Thyroid gland (tissue), 4 donors: ENCODE measurements at regions not wholly inside any gene's neighbourhood (a gene's known extent, or its start where the extent isn't known, plus 50 kb on each side); places are given as distances from the start of the nearest gene placed in this dataset.

Experiments
- DNase-seq, 2 donors: peaks; one replicate each; pipeline ENCODE4 v3.0.0-alpha.2; 2019
- H3K27ac ChIP-seq, 3 donors: fragments of 200-600 bp; sonication (generic); 1 replicate in 2 of 3; 2 replicates in 1 of 3; pipeline ENCODE4 v1.5.1; 2016 to 2019; ENCODE audit warnings: mild to moderate bottlenecking in 1 of 3, moderate library complexity in 1 of 3
- H3K27me3 ChIP-seq: fragments of 200-600 bp; sonication (generic); one replicate; pipeline ENCODE4 v1.5.1; 2019
- H3K36me3 ChIP-seq, 2 donors: fragments of 200-600 bp; sonication (generic); one replicate each; pipeline ENCODE4 v1.5.1; 2016 to 2019
- H3K4me1 ChIP-seq, 2 donors: fragments of 200-600 bp; sonication (generic); one replicate each; pipeline ENCODE4 v1.5.1; 2017 to 2019
- H3K4me3 ChIP-seq, 3 donors: fragments of 200-600 bp; sonication (generic); replicated peaks in 1 of 3; 1 replicate in 2 of 3; 2 replicates in 1 of 3; pipeline ENCODE4 v1.5.1; 2016; ENCODE audit warnings: mild to moderate bottlenecking in 1 of 3
- H3K9me3 ChIP-seq: fragments of 200-600 bp; sonication (generic); one replicate; pipeline ENCODE4 v1.5.1; 2017
- POLR2A ChIP-seq, 2 donors: fragments of 450-650 bp; IDR thresholded peaks; one replicate each; pipeline ENCODE4 v1.6.1; 2017; ENCODE audit warnings: antibody characterized with exemption in 2 of 2, mild to moderate bottlenecking in 2 of 2, moderate library complexity in 1 of 2
- WGBS, 2 donors: methylation state at CpG; one replicate each; pipeline ENCODE4 v1.1.5; 2017; 5-methylcytosine and 5-hydroxymethylcytosine counted together
- intact Hi-C: fragments of 100-400 bp; cut with DNase I; formaldehyde crosslinking; loops from one replicate; pipeline ENCODE4 v1.15.1; 2023
- TF ChIP-seq, protein P1 (sequence below), 6 experiments: fragments of 200-600 bp in 3 of 6; fragments of 450-650 bp in 3 of 6; sonication (generic) in 3 of 6; IDR thresholded peaks; one replicate each; pipeline ENCODE4 v1.5.1; 2016 to 2019; ENCODE audit warnings: antibody characterized with exemption in 6 of 6, mild to moderate bottlenecking in 2 of 6, inconsistent platforms in 1 of 6, moderate library complexity in 1 of 6

DNA sequence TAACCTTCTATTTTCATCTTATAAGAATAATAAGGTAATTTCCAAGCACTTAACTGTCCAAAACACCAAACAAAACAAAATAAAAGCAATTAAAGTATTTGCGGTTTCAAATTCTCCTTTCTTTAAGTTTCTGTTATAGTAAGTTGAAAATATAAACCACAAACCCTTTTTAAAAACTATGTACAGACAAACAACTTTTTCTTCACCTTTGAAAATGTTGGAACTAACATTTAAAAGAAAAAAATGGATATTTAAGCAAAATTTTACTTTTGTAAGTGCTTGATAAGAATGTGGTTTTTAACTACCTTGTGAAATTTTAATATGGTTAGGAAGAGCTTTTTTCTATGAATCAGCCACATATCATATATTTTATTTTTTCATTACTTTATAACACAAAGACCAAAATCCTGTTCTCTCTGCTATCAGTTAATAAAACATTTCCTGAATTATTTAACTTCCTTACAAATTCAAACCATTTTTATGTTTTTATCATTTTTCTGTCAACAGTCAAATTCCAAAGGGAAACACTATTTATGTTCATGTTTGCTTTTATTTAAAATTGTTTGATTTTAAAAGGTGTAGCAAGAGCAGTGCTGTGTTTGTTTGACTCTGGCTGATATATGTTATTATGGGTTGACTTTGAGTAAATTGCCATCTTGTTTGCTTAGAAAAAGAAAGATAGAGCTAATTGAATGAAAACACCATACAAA, 554.1 kb upstream of the KLHL1 start:
- H3K36me3 ChIP-seq, result no peaks in the 10 kb centered on the region
- H3K27me3 ChIP-seq, result no peaks in the 10 kb centered on the region
- intact Hi-C loops, result no loop called here
- TF ChIP-seq, protein P1, sequence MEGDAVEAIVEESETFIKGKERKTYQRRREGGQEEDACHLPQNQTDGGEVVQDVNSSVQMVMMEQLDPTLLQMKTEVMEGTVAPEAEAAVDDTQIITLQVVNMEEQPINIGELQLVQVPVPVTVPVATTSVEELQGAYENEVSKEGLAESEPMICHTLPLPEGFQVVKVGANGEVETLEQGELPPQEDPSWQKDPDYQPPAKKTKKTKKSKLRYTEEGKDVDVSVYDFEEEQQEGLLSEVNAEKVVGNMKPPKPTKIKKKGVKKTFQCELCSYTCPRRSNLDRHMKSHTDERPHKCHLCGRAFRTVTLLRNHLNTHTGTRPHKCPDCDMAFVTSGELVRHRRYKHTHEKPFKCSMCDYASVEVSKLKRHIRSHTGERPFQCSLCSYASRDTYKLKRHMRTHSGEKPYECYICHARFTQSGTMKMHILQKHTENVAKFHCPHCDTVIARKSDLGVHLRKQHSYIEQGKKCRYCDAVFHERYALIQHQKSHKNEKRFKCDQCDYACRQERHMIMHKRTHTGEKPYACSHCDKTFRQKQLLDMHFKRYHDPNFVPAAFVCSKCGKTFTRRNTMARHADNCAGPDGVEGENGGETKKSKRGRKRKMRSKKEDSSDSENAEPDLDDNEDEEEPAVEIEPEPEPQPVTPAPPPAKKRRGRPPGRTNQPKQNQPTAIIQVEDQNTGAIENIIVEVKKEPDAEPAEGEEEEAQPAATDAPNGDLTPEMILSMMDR (IDR thresholded peaks at IDR 0.05), result no peak
- no peak for TF ChIP-seq POLR2A (IDR thresholded peaks at IDR 0.05)
- no peak overlapping the region for H3K27ac ChIP-seq
- no peaks in the 10 kb centered on the region for H3K9me3 ChIP-seq
- no peak overlapping the region for H3K4me3 ChIP-seq
- WGBS, 2 donors, result 81 to 83% methylated on average over 1 of the region's 1 CpG
- no peak for DNase-seq
- no peaks in the 10 kb centered on the region for H3K4me1 ChIP-seq

DNA sequence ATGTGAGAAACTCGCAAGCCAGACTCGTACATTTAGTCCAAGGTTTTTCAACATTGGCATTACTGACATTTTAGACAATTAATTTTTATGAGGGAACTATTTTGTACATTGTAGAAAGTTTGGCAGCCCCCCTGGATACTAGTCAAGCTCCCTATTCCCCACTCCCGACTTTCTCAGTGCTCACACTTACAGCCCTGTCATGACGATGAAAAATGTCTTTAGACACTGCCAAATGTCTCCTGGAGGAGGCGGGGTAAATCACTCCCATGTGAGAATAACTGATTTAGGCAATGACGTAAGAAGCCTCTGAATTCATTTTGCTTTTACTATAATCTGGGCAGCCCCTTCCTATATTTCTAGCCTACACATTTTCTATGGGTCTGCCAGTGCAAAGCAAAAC, 535.8 kb upstream of the KLHL1 start:
- Histone ChIP-seq H3K36me3 (no peaks in the 10 kb centered on the region), H3K9me3 (no peaks in the 10 kb centered on the region), H3K27me3 (no peaks in the 10 kb centered on the region), H3K4me1 (no peaks in the 10 kb centered on the region), H3K4me3 (no peak overlapping the region), H3K27ac (no peak overlapping the region)
- intact Hi-C loops, result no loop called here
- WGBS, 2 donors, result 77 to 83% methylated on average over 6 of the region's 6 CpGs
- TF ChIP-seq, protein P1 (IDR thresholded peaks at IDR 0.05), result no peak
- TF ChIP-seq POLR2A (IDR thresholded peaks at IDR 0.05), result no peak
- no peak for DNase-seq

DNA sequence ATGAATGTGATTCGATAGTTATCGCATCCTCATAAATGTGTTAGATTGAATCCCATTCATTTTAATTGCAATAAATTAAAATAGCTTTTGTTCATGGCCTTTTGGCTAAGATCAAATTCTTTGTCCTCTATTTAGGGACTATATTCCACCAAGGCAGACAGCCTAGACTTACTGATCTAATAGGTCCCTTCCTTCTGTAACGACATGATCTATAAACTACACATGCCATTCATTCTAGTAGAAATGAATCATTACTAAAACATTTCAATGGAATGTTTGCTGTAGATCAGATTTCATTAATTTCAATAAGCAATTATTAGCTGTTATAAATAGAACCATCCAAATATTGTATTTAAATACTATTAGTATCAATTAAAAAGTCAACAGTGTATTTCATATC, 526.6 kb upstream of the KLHL1 start:
- DNase-seq, result no peak
- intact Hi-C loops, result no loop called here
- 89 to 91% methylated on average over 3 of the region's 3 CpGs for WGBS, 2 donors
- no peak overlapping the region for H3K27ac ChIP-seq
- H3K4me3 ChIP-seq, result no peak overlapping the region
- no peaks in the 10 kb centered on the region for H3K36me3 ChIP-seq
- TF ChIP-seq, protein P1 (IDR thresholded peaks at IDR 0.05), result no peak
- H3K9me3 ChIP-seq, result no peaks in the 10 kb centered on the region
- no peaks in the 10 kb centered on the region for H3K4me1 ChIP-seq
- no peaks in the 10 kb centered on the region for H3K27me3 ChIP-seq

DNA sequence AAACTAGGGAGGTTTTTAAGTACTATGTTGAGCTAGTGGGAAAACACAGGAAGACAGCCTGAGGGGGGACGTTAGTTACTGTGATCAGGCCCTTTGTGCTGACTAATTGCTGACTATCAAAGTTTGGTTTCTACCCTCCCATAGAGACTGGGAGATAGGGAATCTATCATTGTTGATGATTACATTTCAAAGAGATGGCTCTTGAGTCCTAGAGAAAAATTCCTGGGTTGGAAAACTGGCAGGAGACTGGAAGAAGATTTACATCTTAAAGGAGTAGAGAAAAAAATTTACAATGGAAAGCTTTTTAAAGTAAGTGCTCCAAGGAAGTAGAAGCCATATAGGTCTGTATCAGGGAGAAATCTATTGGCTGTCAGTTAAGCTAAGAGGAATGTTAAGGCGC, 522.0 kb upstream of the KLHL1 start:
- Histone ChIP-seq H3K4me3 (no peak overlapping the region), H3K36me3 (no peaks in the 10 kb centered on the region), H3K27ac (no peak overlapping the region), H3K27me3 (no peaks in the 10 kb centered on the region), H3K9me3 (no peaks in the 10 kb centered on the region), H3K4me1 (no peaks in the 10 kb centered on the region)
- intact Hi-C loops, result no loop called here
- TF ChIP-seq, protein P1 (IDR thresholded peaks at IDR 0.05), result no peak
- TF ChIP-seq POLR2A (IDR thresholded peaks at IDR 0.05), result no peak
- 62 to 70% methylated on average over 2 of the region's 2 CpGs for WGBS, 2 donors
- no peak for DNase-seq

DNA sequence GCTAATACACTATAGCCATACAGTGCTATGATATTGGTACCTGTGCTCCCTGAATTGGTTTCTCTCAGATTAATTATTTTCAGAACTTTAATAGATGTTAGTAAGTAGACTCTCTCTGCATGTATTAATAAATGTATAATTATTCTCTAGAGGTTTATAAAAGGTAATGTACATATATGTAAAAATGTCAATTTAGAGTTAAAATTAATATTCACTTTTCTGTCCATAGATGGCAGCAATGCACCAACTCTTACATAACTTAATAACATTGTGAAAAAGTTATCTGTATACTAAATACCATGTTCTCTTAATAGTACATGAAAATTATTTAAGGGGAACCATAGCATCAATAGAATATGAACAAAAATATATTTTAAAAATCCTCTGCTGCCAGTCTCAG, 515.0 kb upstream of the KLHL1 start:
- Histone ChIP-seq H3K4me1 (no peaks in the 10 kb centered on the region), H3K4me3 (no peak overlapping the region), H3K9me3 (no peaks in the 10 kb centered on the region), H3K27me3 (no peaks in the 10 kb centered on the region), H3K27ac (no peak overlapping the region), H3K36me3 (no peaks in the 10 kb centered on the region)
- TF ChIP-seq POLR2A (IDR thresholded peaks at IDR 0.05), result no peak
- TF ChIP-seq, protein P1 (IDR thresholded peaks at IDR 0.05), result peak in 3 of 6 experiments; percentile 14 to 36 (median 26)
- intact Hi-C loops, result no loop called here
- DNase-seq, result no peak
